HCT116 (cell line): ENCODE measurements at regions not wholly inside any gene's neighbourhood (a gene's known extent, or its start where the extent isn't known, plus 50 kb on each side); places are given as distances from the start of the nearest gene placed in this dataset.

Source experiments
- ATAC-seq: fragments of 200-7000 bp; cut with Tn5 transposase; 2 replicates; pipeline ENCODE4 v1.9.1; 2020; ENCODE audit warnings: mild to moderate bottlenecking, moderate library complexity
- BruUV-seq: library from RNA; stranded (reverse); fragments of 400-500 nt; replicated peaks from 2 replicates; lab custom pipeline; 2021; lab: Mats Ljungman, UMichigan
- CTCF ChIA-PET: fragments of 300-600 bp; sonication (Branson Sonifier 250); formaldehyde crosslinking; loops from one replicate; lab custom pipeline; 2021; ENCODE audit warnings: antibody characterized with exemption; lab: Charles Lee
- POLR2A ChIA-PET: fragments of 300-600, 350-600 bp; sonication (Branson Sonifier 250); formaldehyde crosslinking; loops from one replicate; lab custom pipeline; 2021; ENCODE audit warnings: antibody characterized with exemption; lab: Charles Lee
- RAD21 ChIA-PET, 2 experiments: fragments of 300-600 bp; sonication (Branson Sonifier 250); formaldehyde crosslinking; loops; one replicate each; lab custom pipeline; 2023; ENCODE audit warnings: low total read pairs in 2 of 2; ENCODE audit not compliant: uncharacterized antibody in 2 of 2, unreplicated experiment in 2 of 2, low non-redundant PET in 1 of 2; lab: Charles Lee
- DNase-seq: peaks from one replicate; pipeline ENCODE4 v3.0.0-alpha.2; 2010; ENCODE audit warnings: low read depth, low spot score
- H2AFZ ChIP-seq: fragments of 200-600 bp; shearing (Covaris generic), sonication (generic); 2 replicates; pipeline ENCODE4 v1.6.1; 2017; ENCODE audit warnings: low read depth, mixed run types, mixed read lengths, antibody characterized with exemption, low read length; ENCODE audit not compliant: poor library complexity, severe bottlenecking
- H3K27ac ChIP-seq: 2 replicates; pipeline ENCODE4 v1.5.1; 2012; ENCODE audit warnings: low read depth, low read length
- H3K27me3 ChIP-seq: fragments of 200-600 bp; sonication (generic); 2 replicates; pipeline ENCODE4 v1.6.1; 2016; ENCODE audit warnings: mixed run types, low read length, mixed read lengths; ENCODE audit not compliant: insufficient read depth
- H3K36me3 ChIP-seq, 2 experiments: fragments of 200-500 bp in 1 of 2; fragments of 200-600 bp in 1 of 2; sonication (Bioruptor generic) in 1 of 2; sonication (generic) in 1 of 2; 2 replicates each; pipeline versions ENCODE4 v1.5.1 to v1.6.1; 2014 to 2016; ENCODE audit warnings: low read length in 2 of 2, inconsistent platforms in 1 of 2, mixed read lengths in 1 of 2, mixed run types in 1 of 2; ENCODE audit not compliant: insufficient read depth in 2 of 2, control insufficient read depth in 1 of 2
- H3K4me1 ChIP-seq, 2 experiments: fragments of 200-600 bp in 1 of 2; sonication (generic) in 1 of 2; 2 replicates each; pipeline versions ENCODE4 v1.5.1 to v1.6.1; 2012 to 2017; ENCODE audit warnings: low read length in 2 of 2, inconsistent platforms in 1 of 2, mild to moderate bottlenecking in 1 of 2, mixed read lengths in 1 of 2, mixed run types in 1 of 2, moderate library complexity in 1 of 2; ENCODE audit not compliant: insufficient read depth in 2 of 2, control insufficient read depth in 1 of 2
- H3K4me2 ChIP-seq: fragments of 200-600 bp; sonication (generic); 2 replicates; pipeline ENCODE4 v1.6.1; 2017; ENCODE audit warnings: mixed run types, low read length, mixed read lengths
- H3K4me3 ChIP-seq, 2 experiments: fragments of 200-600 bp in 1 of 2; sonication (generic) in 1 of 2; replicated peaks in 1 of 2; 2 replicates each; pipeline ENCODE4 v1.5.1; 2011 to 2016; ENCODE audit warnings: low read length in 2 of 2, control low read depth in 1 of 2, low read depth in 1 of 2, mild to moderate bottlenecking in 1 of 2, mixed read lengths in 1 of 2, mixed run types in 1 of 2
- H3K79me2 ChIP-seq: fragments of 200-600 bp; sonication (generic); 2 replicates; pipeline ENCODE4 v1.6.1; 2017; ENCODE audit warnings: mild to moderate bottlenecking, mixed run types, low read length, moderate library complexity, mixed read lengths; ENCODE audit not compliant: insufficient read depth
- H3K9ac ChIP-seq: fragments of 200-600 bp; sonication (generic); 2 replicates; pipeline ENCODE4 v1.6.1; 2016; ENCODE audit warnings: low read length, mixed read lengths
- H3K9me2 ChIP-seq: fragments of 200-600 bp; sonication (generic), shearing (Covaris generic); 2 replicates; pipeline ENCODE4 v1.6.1; 2017; ENCODE audit warnings: mixed run types, mild to moderate bottlenecking, moderate library complexity; ENCODE audit not compliant: insufficient read depth
- H3K9me3 ChIP-seq, 2 experiments: fragments of 200-500 bp in 1 of 2; fragments of 200-600 bp in 1 of 2; sonication (Bioruptor generic) in 1 of 2; sonication (generic) in 1 of 2; 2 replicates each; pipeline ENCODE4 v1.6.1; 2014 to 2017; ENCODE audit warnings: low read length in 2 of 2, mixed read lengths in 2 of 2, inconsistent platforms in 1 of 2, low read depth in 1 of 2, mild to moderate bottlenecking in 1 of 2, mixed run types in 1 of 2, moderate library complexity in 1 of 2; ENCODE audit not compliant: control insufficient read depth in 1 of 2, insufficient read depth in 1 of 2
- H4K20me1 ChIP-seq: fragments of 200-600 bp; sonication (generic), shearing (Covaris generic); 2 replicates; pipeline ENCODE4 v1.6.1; 2017; ENCODE audit warnings: mixed run types, mild to moderate bottlenecking, moderate library complexity; ENCODE audit not compliant: insufficient read depth
- CBX3 ChIP-seq: IDR thresholded peaks from 2 replicates; pipeline ENCODE4 v1.6.1; 2012; ENCODE audit warnings: low read depth
- CEBPB ChIP-seq: IDR thresholded peaks from 2 replicates; pipeline ENCODE4 v1.6.1; 2012; ENCODE audit warnings: low read depth
- EGR1 ChIP-seq: IDR thresholded peaks from 2 replicates; pipeline ENCODE4 v1.6.1; 2012; ENCODE audit warnings: low read depth
- ELF1 ChIP-seq: IDR thresholded peaks from 2 replicates; pipeline ENCODE4 v1.6.1; 2012; ENCODE audit warnings: low read depth, borderline replicate concordance
- EZH2 ChIP-seq: fragments of 200-600 bp; sonication (generic); IDR thresholded peaks from 2 replicates; pipeline ENCODE4 v1.6.1; 2017; ENCODE audit warnings: antibody characterized with exemption, mixed run types
- EZH2phosphoT487 ChIP-seq: fragments of 200-600 bp; IDR thresholded peaks from 2 replicates; pipeline ENCODE4 v1.6.1; 2018; ENCODE audit warnings: antibody characterized with exemption, borderline replicate concordance
- FOSL1 ChIP-seq: IDR thresholded peaks from 2 replicates; pipeline ENCODE4 v1.6.1; 2012; ENCODE audit warnings: low read depth
- POLR2A ChIP-seq: IDR thresholded peaks from 2 replicates; pipeline ENCODE4 v1.7.0; 2011; ENCODE audit warnings: borderline replicate concordance; ENCODE audit not compliant: insufficient read depth, insufficient read length; ENCODE audit errors: extremely low read depth
- POLR2AphosphoS5 ChIP-seq: IDR thresholded peaks from 2 replicates; pipeline ENCODE4 v1.6.1; 2011; ENCODE audit warnings: mild to moderate bottlenecking, low read depth, low read length, moderate library complexity
- REST ChIP-seq: IDR thresholded peaks from 2 replicates; pipeline ENCODE4 v1.6.1; 2012; ENCODE audit warnings: low read depth
- SIN3A ChIP-seq: IDR thresholded peaks from 2 replicates; pipeline ENCODE4 v1.6.1; 2012; ENCODE audit warnings: low read depth
- SP1 ChIP-seq: IDR thresholded peaks from 2 replicates; pipeline ENCODE4 v1.6.1; 2012; ENCODE audit warnings: low read depth
- TCF7L2 ChIP-seq: IDR thresholded peaks from 2 replicates; pipeline ENCODE4 v1.7.0; 2011; ENCODE audit warnings: borderline replicate concordance, inconsistent platforms; ENCODE audit not compliant: insufficient read depth, insufficient read length; ENCODE audit errors: extremely low read depth
- YY1 ChIP-seq: IDR thresholded peaks from 2 replicates; pipeline ENCODE4 v1.6.1; 2011; ENCODE audit warnings: low read length, low read depth, moderate library complexity, mild to moderate bottlenecking; ENCODE audit not compliant: insufficient replicate concordance; ENCODE audit errors: extremely low read depth
- ZBTB33 ChIP-seq: IDR thresholded peaks from 2 replicates; pipeline ENCODE4 v1.6.1; 2011; ENCODE audit warnings: mild to moderate bottlenecking, low read length, moderate library complexity; ENCODE audit not compliant: insufficient replicate concordance; ENCODE audit errors: extremely low read depth
- intact Hi-C: fragments of 100-400 bp; cut with micrococcal nuclease; formaldehyde crosslinking; loops from 2 replicates; pipeline ENCODE4 v1.10.0; 2022
- TF ChIP-seq, protein P1 (sequence below): IDR thresholded peaks from 2 replicates; pipeline ENCODE4 v1.6.1; 2012

DNA sequence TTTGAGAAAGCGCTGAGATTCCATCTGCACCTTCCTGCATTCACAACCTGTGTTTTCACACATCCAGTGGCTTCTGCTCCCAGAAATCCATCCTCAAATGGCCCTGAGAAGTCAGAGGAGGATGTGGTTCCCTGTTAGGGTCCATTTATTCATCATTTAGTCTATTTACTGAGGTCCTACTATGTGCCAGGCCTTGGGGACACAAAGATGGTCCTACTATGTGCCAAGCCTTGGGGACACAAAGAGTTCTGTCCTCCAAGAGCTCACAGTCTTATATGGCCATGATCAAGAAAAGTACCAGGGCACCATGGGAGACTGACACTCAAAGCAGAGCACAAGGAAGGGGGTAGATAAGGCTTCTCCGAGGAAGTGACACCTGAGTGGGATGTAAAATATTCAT lies 147.1 kb upstream of the ATP1B1 start:
- ATAC-seq (no peak), DNase-seq (no peak)
- Histone ChIP-seq H4K20me1 (no peaks in the 10 kb centered on the region), H3K36me3 (no peaks in the 10 kb centered on the region), H3K27ac (no peak overlapping the region), H3K9ac (no peak overlapping the region), H3K79me2 (no peaks in the 10 kb centered on the region), H3K9me2 (no peaks in the 10 kb centered on the region), H3K4me3 (no peak overlapping the region), H3K9me3 (no peaks in the 10 kb centered on the region), H2AFZ (no peak overlapping the region), H3K27me3 (no peaks in the 10 kb centered on the region), H3K4me1 (no peaks in the 10 kb centered on the region), H3K4me2 (no peak overlapping the region)
- ChIA-PET POLR2A (no interaction called here), RAD21 (no interaction called here), CTCF (no interaction called here)
- BruUV-seq, result no TSS peak
- no peak for TF ChIP-seq POLR2A
- no peak for TF ChIP-seq YY1
- TF ChIP-seq EZH2phosphoT487, result no peak
- TF ChIP-seq EGR1, result no peak
- TF ChIP-seq CEBPB, result no peak
- no peak for TF ChIP-seq EZH2
- no peak for TF ChIP-seq REST
- no peak for TF ChIP-seq ZBTB33
- no peak for TF ChIP-seq SIN3A
- TF ChIP-seq FOSL1, result no peak
- TF ChIP-seq CBX3, result no peak
- TF ChIP-seq ELF1, result no peak
- TF ChIP-seq SP1, result no peak
- no peak for TF ChIP-seq POLR2AphosphoS5
- TF ChIP-seq TCF7L2, result no peak
- TF ChIP-seq, protein P1, sequence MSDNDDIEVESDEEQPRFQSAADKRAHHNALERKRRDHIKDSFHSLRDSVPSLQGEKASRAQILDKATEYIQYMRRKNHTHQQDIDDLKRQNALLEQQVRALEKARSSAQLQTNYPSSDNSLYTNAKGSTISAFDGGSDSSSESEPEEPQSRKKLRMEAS, result no peak
- intact Hi-C loops, result no loop called here
